ENCODE measurements at regions not wholly inside any gene's neighbourhood (a gene's known extent, or its start where the extent isn't known, plus 50 kb on each side); places are given as distances from the start of the nearest gene placed in this dataset.

- TF ChIP-seq CTCF (IDR thresholded peaks at IDR 0.05) = no peak
- TF ChIP-seq POLR2A (IDR thresholded peaks at IDR 0.05) = no peak
Observed at GRCh38 chr9:92179286-92180001, 64.2 kb upstream of the SPTLC1 start.
